Calu3 (cell line): ENCODE measurements at regions not wholly inside any gene's neighbourhood (a gene's known extent, or its start where the extent isn't known, plus 50 kb on each side); places are given as distances from the start of the nearest gene placed in this dataset.

Experiments used
- BruUV-seq: library from RNA; stranded (reverse); fragments of 400-500 nt; replicated peaks from 2 replicates; lab custom pipeline; 2021; lab: Mats Ljungman, UMichigan
- CTCF ChIA-PET: fragments of 300-600 bp; sonication (Branson Sonifier 250); formaldehyde crosslinking; loops from one replicate; lab custom pipeline; 2022; ENCODE audit warnings: antibody characterized with exemption; lab: Charles Lee
- DNase-seq: peaks from one replicate; pipeline ENCODE4 v3.0.0; 2022
- H3K27ac Mint-ChIP-seq: one replicate; pipeline ENCODE4 v1.8.0; 2022; ENCODE audit warnings: mixed read lengths; ENCODE audit not compliant: unreplicated experiment
- H3K27me3 Mint-ChIP-seq: one replicate; pipeline ENCODE4 v1.8.0; 2022; ENCODE audit warnings: mixed read lengths; ENCODE audit not compliant: unreplicated experiment
- H3K36me3 Mint-ChIP-seq: one replicate; pipeline ENCODE4 v1.8.0; 2022; ENCODE audit warnings: mild to moderate bottlenecking, moderate library complexity, mixed read lengths; ENCODE audit not compliant: insufficient read depth, unreplicated experiment
- H3K4me1 Mint-ChIP-seq: one replicate; pipeline ENCODE4 v1.8.0; 2022; ENCODE audit warnings: mild to moderate bottlenecking, low read depth, mixed read lengths; ENCODE audit not compliant: unreplicated experiment
- H3K4me3 Mint-ChIP-seq: one replicate; pipeline ENCODE4 v1.8.0; 2022; ENCODE audit warnings: mild to moderate bottlenecking, low read depth, moderate library complexity, mixed read lengths; ENCODE audit not compliant: unreplicated experiment
- H3K9me3 Mint-ChIP-seq: one replicate; pipeline ENCODE4 v1.8.0; 2022; ENCODE audit warnings: low read depth, mixed read lengths; ENCODE audit not compliant: unreplicated experiment
- intact Hi-C: fragments of 100-400 bp; cut with micrococcal nuclease; formaldehyde crosslinking; loops from one replicate; pipeline ENCODE4 v1.10.0; 2022; ENCODE audit not compliant: unreplicated experiment
- TF ChIP-seq, protein P1 (sequence below): fragments of 200-600 bp; IDR thresholded peaks from one replicate; pipeline ENCODE4 v1.8.0; 2022; ENCODE audit warnings: antibody characterized with exemption; ENCODE audit not compliant: unreplicated experiment

DNA sequence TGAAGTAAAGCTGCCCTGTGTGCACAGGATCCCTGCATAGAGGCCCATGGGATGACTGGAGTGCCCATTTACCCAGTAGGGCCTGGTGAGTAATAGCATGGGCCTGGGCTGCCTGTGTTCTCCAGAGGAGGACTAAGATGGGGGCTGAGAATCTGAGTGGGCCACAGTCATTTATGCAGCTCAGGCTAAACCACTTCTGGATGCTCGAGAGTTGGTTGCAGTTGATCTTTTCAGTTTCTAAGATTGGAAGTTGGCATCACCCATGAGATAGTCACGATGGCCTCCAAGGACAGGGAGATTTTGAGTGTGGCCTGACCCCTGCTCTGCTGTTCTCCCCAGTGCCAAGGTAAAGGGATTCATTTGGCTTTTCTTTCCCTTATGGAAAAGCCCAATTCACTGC, 179.1 kb upstream of the SPRED2 start:
- Mint-ChIP-seq H3K27ac (no peak overlapping the region), H3K9me3 (no peaks in the 10 kb centered on the region), H3K4me3 (no peak overlapping the region), H3K4me1 (peaks cover 8% of the 10 kb centered on the region), H3K27me3 (peaks cover 13% of the 10 kb centered on the region), H3K36me3 (no peaks in the 10 kb centered on the region)
- BruUV-seq: no TSS peak
- TF ChIP-seq, protein P1, sequence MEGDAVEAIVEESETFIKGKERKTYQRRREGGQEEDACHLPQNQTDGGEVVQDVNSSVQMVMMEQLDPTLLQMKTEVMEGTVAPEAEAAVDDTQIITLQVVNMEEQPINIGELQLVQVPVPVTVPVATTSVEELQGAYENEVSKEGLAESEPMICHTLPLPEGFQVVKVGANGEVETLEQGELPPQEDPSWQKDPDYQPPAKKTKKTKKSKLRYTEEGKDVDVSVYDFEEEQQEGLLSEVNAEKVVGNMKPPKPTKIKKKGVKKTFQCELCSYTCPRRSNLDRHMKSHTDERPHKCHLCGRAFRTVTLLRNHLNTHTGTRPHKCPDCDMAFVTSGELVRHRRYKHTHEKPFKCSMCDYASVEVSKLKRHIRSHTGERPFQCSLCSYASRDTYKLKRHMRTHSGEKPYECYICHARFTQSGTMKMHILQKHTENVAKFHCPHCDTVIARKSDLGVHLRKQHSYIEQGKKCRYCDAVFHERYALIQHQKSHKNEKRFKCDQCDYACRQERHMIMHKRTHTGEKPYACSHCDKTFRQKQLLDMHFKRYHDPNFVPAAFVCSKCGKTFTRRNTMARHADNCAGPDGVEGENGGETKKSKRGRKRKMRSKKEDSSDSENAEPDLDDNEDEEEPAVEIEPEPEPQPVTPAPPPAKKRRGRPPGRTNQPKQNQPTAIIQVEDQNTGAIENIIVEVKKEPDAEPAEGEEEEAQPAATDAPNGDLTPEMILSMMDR: no peak
- no peak for DNase-seq
- CTCF ChIA-PET: no interaction called here
- intact Hi-C loops: no loop called here

DNA sequence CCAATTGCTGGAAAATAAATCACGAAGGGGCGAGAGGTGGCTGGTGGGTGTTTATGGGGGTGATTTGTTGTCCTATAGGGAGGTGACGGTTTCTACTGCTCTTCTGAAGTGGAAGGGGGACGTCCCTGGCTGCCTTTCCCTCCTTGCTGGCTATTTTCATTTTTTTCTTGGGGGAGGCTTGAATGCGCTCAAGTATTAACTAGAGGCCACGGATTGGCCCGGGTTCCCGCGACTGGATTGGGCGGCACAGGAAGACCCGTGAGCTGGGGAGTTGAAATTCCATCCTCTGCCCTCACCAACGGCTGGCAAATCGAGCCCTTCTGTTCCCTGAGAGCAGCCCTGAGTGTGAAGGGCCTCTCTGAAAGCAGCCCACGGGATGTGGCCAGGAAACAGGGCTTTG, 176.5 kb upstream of the SPRED2 start:
- DNase-seq: no peak
- Mint-ChIP-seq H3K4me3 (no peak overlapping the region), H3K4me1 (peaks cover 8% of the 10 kb centered on the region), H3K36me3 (no peaks in the 10 kb centered on the region), H3K27ac (no peak overlapping the region), H3K27me3 (peaks cover 13% of the 10 kb centered on the region), H3K9me3 (no peaks in the 10 kb centered on the region)
- CTCF ChIA-PET: no interaction called here
- BruUV-seq: no TSS peak
- TF ChIP-seq, protein P1: no peak
- intact Hi-C loops: no loop called here

DNA sequence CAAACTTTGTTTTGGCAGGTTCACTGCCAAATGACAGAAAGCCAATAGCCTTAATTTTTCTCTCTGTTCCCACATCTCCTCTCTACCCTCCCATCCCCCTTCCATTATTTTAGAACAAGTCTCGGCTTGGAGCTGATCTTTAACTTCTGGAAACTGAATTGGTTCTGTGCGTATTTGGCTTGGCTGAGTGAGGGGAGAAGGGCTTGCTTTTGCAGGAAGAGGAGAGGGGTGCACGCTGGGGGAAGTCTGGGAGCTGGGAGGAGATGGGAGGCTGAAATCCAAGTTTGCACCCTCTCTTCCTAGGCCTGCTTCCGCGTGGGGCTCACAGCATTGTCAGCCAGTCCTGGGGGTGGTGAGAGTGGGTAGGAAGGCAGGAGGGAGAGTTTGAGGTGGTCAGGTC, 176.1 kb upstream of the SPRED2 start:
- Mint-ChIP-seq H3K4me1 (peaks cover 8% of the 10 kb centered on the region), H3K27me3 (peaks cover 13% of the 10 kb centered on the region), H3K9me3 (no peaks in the 10 kb centered on the region), H3K4me3 (no peak overlapping the region), H3K27ac (no peak overlapping the region), H3K36me3 (no peaks in the 10 kb centered on the region)
- CTCF ChIA-PET: no interaction called here
- no peak for DNase-seq
- intact Hi-C loops: no loop called here
- TF ChIP-seq, protein P1: no peak
- no TSS peak for BruUV-seq

DNA sequence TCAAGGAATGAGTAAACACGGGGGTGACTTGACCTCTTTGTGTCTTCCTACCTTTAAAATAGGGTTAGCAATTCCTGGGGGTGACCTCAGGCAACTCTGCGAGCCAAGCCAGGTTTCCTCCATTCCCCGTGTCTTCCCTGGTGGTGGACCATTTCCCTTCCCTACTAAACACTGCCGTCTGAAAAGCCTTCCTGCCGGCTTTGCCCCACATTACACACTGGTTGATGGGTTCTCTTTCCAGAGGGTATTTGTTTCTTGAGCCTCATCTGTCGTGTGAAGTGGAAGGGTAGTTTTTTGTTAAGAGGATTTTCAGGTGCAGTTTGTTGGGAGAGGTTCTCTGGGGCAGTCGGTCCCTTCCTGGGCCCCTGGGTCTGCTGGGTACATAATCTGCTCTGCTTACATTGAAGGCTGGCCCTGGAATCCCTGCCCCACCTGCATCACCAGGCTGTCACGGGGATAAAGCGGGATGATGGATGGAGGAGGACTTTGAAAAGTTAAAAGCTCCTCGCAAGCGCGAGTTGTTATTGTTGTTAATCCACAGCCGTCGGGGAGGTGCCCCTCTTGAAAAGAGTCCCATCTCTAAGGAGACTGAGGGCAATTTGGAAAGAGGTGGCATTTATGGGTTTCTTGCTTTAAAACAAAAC, 175.4 kb upstream of the SPRED2 start:
- H3K27me3 Mint-ChIP-seq: peaks cover 13% of the 10 kb centered on the region
- TF ChIP-seq, protein P1: no peak
- H3K36me3 Mint-ChIP-seq: no peaks in the 10 kb centered on the region
- CTCF ChIA-PET: no interaction called here
- BruUV-seq: no TSS peak
- H3K4me1 Mint-ChIP-seq: peaks cover 8% of the 10 kb centered on the region
- no peaks in the 10 kb centered on the region for H3K9me3 Mint-ChIP-seq
- intact Hi-C loops: no loop called here
- H3K27ac Mint-ChIP-seq: no peak overlapping the region
- no peak overlapping the region for H3K4me3 Mint-ChIP-seq
- no peak for DNase-seq
